ENCODE measurements at regions not wholly inside any gene's neighbourhood (a gene's known extent, or its start where the extent isn't known, plus 50 kb on each side); places are given as distances from the start of the nearest gene placed in this dataset.

- TF ChIP-seq, protein P1, sequence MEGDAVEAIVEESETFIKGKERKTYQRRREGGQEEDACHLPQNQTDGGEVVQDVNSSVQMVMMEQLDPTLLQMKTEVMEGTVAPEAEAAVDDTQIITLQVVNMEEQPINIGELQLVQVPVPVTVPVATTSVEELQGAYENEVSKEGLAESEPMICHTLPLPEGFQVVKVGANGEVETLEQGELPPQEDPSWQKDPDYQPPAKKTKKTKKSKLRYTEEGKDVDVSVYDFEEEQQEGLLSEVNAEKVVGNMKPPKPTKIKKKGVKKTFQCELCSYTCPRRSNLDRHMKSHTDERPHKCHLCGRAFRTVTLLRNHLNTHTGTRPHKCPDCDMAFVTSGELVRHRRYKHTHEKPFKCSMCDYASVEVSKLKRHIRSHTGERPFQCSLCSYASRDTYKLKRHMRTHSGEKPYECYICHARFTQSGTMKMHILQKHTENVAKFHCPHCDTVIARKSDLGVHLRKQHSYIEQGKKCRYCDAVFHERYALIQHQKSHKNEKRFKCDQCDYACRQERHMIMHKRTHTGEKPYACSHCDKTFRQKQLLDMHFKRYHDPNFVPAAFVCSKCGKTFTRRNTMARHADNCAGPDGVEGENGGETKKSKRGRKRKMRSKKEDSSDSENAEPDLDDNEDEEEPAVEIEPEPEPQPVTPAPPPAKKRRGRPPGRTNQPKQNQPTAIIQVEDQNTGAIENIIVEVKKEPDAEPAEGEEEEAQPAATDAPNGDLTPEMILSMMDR (IDR thresholded peaks at IDR 0.05; ENCODE audit: insufficient read depth, low read length): no peak
- TF ChIP-seq REST (IDR thresholded peaks at IDR 0.05; ENCODE audit: insufficient replicate concordance, low read depth): no peak
Measured at GRCh38 chr20:12591949-12592470, 416.8 kb upstream of the SPTLC3 start.

All from HL-60 (cell line).